Suprapubic skin (tissue), 4 donors: ENCODE measurements at regions not wholly inside any gene's neighbourhood (a gene's known extent, or its start where the extent isn't known, plus 50 kb on each side); places are given as distances from the start of the nearest gene placed in this dataset.

ENCODE experiments used
- DNase-seq, 2 donors: peaks; one replicate each; pipeline ENCODE4 v3.0.0-alpha.2; 2019; ENCODE audit warnings: low spot score in 2 of 2
- H3K27ac ChIP-seq: fragments of 200-600 bp; sonication (generic); one replicate; pipeline ENCODE4 v1.5.1; 2019
- H3K27me3 ChIP-seq: fragments of 200-600 bp; sonication (generic); one replicate; pipeline ENCODE4 v1.5.1; 2019
- H3K36me3 ChIP-seq: fragments of 200-600 bp; sonication (generic); one replicate; pipeline ENCODE4 v1.5.1; 2019
- H3K4me1 ChIP-seq: fragments of 200-600 bp; sonication (generic); one replicate; pipeline ENCODE4 v1.5.1; 2019
- H3K4me3 ChIP-seq: fragments of 200-600 bp; sonication (generic); one replicate; pipeline ENCODE4 v1.5.1; 2019; ENCODE audit warnings: mild to moderate bottlenecking
- H3K9me3 ChIP-seq: fragments of 200-600 bp; sonication (generic); one replicate; pipeline ENCODE4 v1.5.1; 2019
- CTCF ChIP-seq, 2 donors: fragments of 200-600 bp in 1 of 2; fragments of 450-650 bp in 1 of 2; sonication (generic) in 1 of 2; IDR thresholded peaks; one replicate each; pipeline ENCODE4 v1.5.1; 2016 to 2019; ENCODE audit warnings: antibody characterized with exemption in 2 of 2, mild to moderate bottlenecking in 1 of 2, moderate library complexity in 1 of 2
- EP300 ChIP-seq: sonication (generic); formaldehyde crosslinking; IDR thresholded peaks from one replicate; pipeline ENCODE4 v1.6.1; 2017; ENCODE audit warnings: antibody characterized with exemption
- POLR2A ChIP-seq, 2 donors: fragments of 450-650 bp; IDR thresholded peaks; one replicate each; pipeline ENCODE4 v1.6.1; 2017; ENCODE audit warnings: antibody characterized with exemption in 2 of 2, mild to moderate bottlenecking in 2 of 2, moderate library complexity in 2 of 2
- POLR2AphosphoS5 ChIP-seq, 3 donors: sonication (generic); formaldehyde crosslinking; IDR thresholded peaks; one replicate each; pipeline ENCODE4 v1.6.1; 2017; ENCODE audit warnings: antibody characterized with exemption in 3 of 3
- WGBS: methylation state at CpG from one replicate; pipeline ENCODE4 v1.1.5; 2018; 5-methylcytosine and 5-hydroxymethylcytosine counted together

- H3K4me3 ChIP-seq: no peak overlapping the region
- 47% methylated on average over 13 of the region's 13 CpGs for WGBS
- no peak overlapping the region for H3K27ac ChIP-seq
- peaks cover 19% of the 10 kb centered on the region for H3K4me1 ChIP-seq
- no peak for TF ChIP-seq POLR2A (IDR thresholded peaks at IDR 0.05)
- TF ChIP-seq EP300: no peak
- no peak for TF ChIP-seq POLR2AphosphoS5 (IDR thresholded peaks at IDR 0.05)
- no peak for TF ChIP-seq CTCF (IDR thresholded peaks at IDR 0.05)
- H3K9me3 ChIP-seq: no peaks in the 10 kb centered on the region
- H3K36me3 ChIP-seq: no peaks in the 10 kb centered on the region
- H3K27me3 ChIP-seq: no peaks in the 10 kb centered on the region
- no peak for DNase-seq
These were observed 169.7 kb upstream of the APCDD1 start for GRCh38 chr18:10284540-10285282.

- H3K4me3 ChIP-seq: no peak overlapping the region
- no peaks in the 10 kb centered on the region for H3K36me3 ChIP-seq
- no peak for TF ChIP-seq POLR2AphosphoS5 (IDR thresholded peaks at IDR 0.05)
- TF ChIP-seq EP300: no peak
- no peak for TF ChIP-seq CTCF (IDR thresholded peaks at IDR 0.05)
- no peak for TF ChIP-seq POLR2A (IDR thresholded peaks at IDR 0.05)
- 71% methylated on average over 3 of the region's 3 CpGs for WGBS
- H3K27ac ChIP-seq: no peak overlapping the region
- no peaks in the 10 kb centered on the region for H3K27me3 ChIP-seq
- DNase-seq: no peak
- no peaks in the 10 kb centered on the region for H3K9me3 ChIP-seq
- H3K4me1 ChIP-seq: peaks cover 19% of the 10 kb centered on the region
These were observed 169.2 kb upstream of the APCDD1 start for GRCh38 chr18:10285283-10285640.

- Histone ChIP-seq H3K36me3 (no peaks in the 10 kb centered on the region), H3K4me3 (no peak overlapping the region), H3K9me3 (no peaks in the 10 kb centered on the region), H3K27me3 (no peaks in the 10 kb centered on the region), H3K27ac (peak overlapping the region; percentile 10), H3K4me1 (peaks cover 23% of the 10 kb centered on the region)
- TF ChIP-seq POLR2AphosphoS5 (IDR thresholded peaks at IDR 0.05): no peak
- WGBS: 41% methylated on average over 8 of the region's 8 CpGs
- no peak for DNase-seq
These were observed 167.8 kb upstream of the APCDD1 start for GRCh38 chr18:10286580-10287150.

GRCh38 chr18:10289251-10289650 is 165.2 kb upstream of the APCDD1 start:
- no peak for DNase-seq
- Histone ChIP-seq H3K4me3 (no peak overlapping the region), H3K27ac (no peak overlapping the region), H3K9me3 (no peaks in the 10 kb centered on the region), H3K27me3 (no peaks in the 10 kb centered on the region), H3K36me3 (no peaks in the 10 kb centered on the region), H3K4me1 (peaks cover 30% of the 10 kb centered on the region)
- WGBS: 83% methylated on average over 4 of the region's 4 CpGs
- no peak for TF ChIP-seq POLR2A (IDR thresholded peaks at IDR 0.05)
- no peak for TF ChIP-seq CTCF (IDR thresholded peaks at IDR 0.05)
- no peak for TF ChIP-seq POLR2AphosphoS5 (IDR thresholded peaks at IDR 0.05)
- no peak for TF ChIP-seq EP300

GRCh38 chr18:10289951-10290637 is 164.3 kb upstream of the APCDD1 start:
- H3K4me1 ChIP-seq: peaks cover 25% of the 10 kb centered on the region
- H3K9me3 ChIP-seq: no peaks in the 10 kb centered on the region
- WGBS: 73% methylated on average over 7 of the region's 7 CpGs
- no peak overlapping the region for H3K27ac ChIP-seq
- TF ChIP-seq CTCF (IDR thresholded peaks at IDR 0.05): no peak
- no peak for TF ChIP-seq POLR2A (IDR thresholded peaks at IDR 0.05)
- no peak for TF ChIP-seq EP300
- H3K27me3 ChIP-seq: no peaks in the 10 kb centered on the region
- H3K36me3 ChIP-seq: no peaks in the 10 kb centered on the region
- no peak overlapping the region for H3K4me3 ChIP-seq
- DNase-seq: no peak
